ENCODE measurements at regions not wholly inside any gene's neighbourhood (a gene's known extent, or its start where the extent isn't known, plus 50 kb on each side); places are given as distances from the start of the nearest gene placed in this dataset.

- intact Hi-C loops (cut with micrococcal nuclease; ENCODE audit: unreplicated experiment) (no loop called here), in situ Hi-C loops (cut with HindIII; ENCODE audit: extremely low pct_ligation_motif_present, low pct_unique_long_range_greater_than_20kb) (no loop called here)
- Histone ChIP-seq H3K36me3 (replicated peaks in 1 of 2; ENCODE audit: control insufficient read depth in 1 of 2, insufficient read depth in 2 of 2, low read length in 2 of 2) (no peaks in the 10 kb centered on the region), H3K27ac (ENCODE audit: extremely low read length, insufficient read depth, low read length) (no peak overlapping the region), H3K79me2 (ENCODE audit: insufficient read depth, low read length) (no peaks in the 10 kb centered on the region), H3K4me3 (replicated peaks in 1 of 3; ENCODE audit: insufficient read depth in 1 of 3, low read depth in 2 of 3, low read length in 3 of 3) (no peak overlapping the region), H3K4me2 (ENCODE audit: low read depth, low read length) (no peak overlapping the region), H2AFZ (ENCODE audit: low read length) (no peak overlapping the region), H3K9me3 (ENCODE audit: low read length) (no peaks in the 10 kb centered on the region), H3K4me1 (ENCODE audit: insufficient read depth, low read length) (no peaks in the 10 kb centered on the region), H3K9ac (ENCODE audit: insufficient read depth, low read depth, low read length) (no peak overlapping the region), H3K27me3 (ENCODE audit: control insufficient read depth in 1 of 2, insufficient read depth in 2 of 2, low read length in 2 of 2) (no peaks in the 10 kb centered on the region), H4K20me1 (ENCODE audit: insufficient read depth, low read length) (no peaks in the 10 kb centered on the region)
- ATAC-seq, result no peak
- DNase-seq (ENCODE audit: low spot score), result no peak
- POLR2A ChIA-PET, result no interaction called here
- no TSS peak for BruUV-seq (replicated peaks)
- TF ChIP-seq POGZ (CRISPR knock-in tag; IDR thresholded peaks at IDR 0.05) (no peak), IRF1 (CRISPR knock-in tag; IDR thresholded peaks at IDR 0.05; ENCODE audit: low read depth) (no peak), RBFOX2 (IDR thresholded peaks at IDR 0.05; ENCODE audit: low read depth, low read length) (no peak), ZNF691 (CRISPR knock-in tag; IDR thresholded peaks at IDR 0.05; ENCODE audit: borderline replicate concordance, low read depth) (no peak), HINFP (CRISPR knock-in tag; IDR thresholded peaks at IDR 0.05; ENCODE audit: low read depth) (no peak)
- no peak for FAIRE-seq
- CTCF ChIA-PET (ENCODE audit: low intra/inter-chr PET ratio, low total read pairs), result no interaction called here
- WGBS (ENCODE audit: low lambda C conversion rate), result 100% methylated on average over 1 of the region's 18 CpGs
These were observed 73.0 kb upstream of the PJA1 start for GRCh38 chrX:69238114-69238886.

All from HepG2 (cell line).